Mesendoderm (in vitro differentiated cells): ENCODE measurements at regions not wholly inside any gene's neighbourhood (a gene's known extent, or its start where the extent isn't known, plus 50 kb on each side); places are given as distances from the start of the nearest gene placed in this dataset.

Experiments used
- DNase-seq: peaks from one replicate; pipeline ENCODE4 v3.0.0; 2013
- H2AK5ac ChIP-seq: 2 replicates; pipeline ENCODE4 v1.6.1; 2013; ENCODE audit warnings: low read length, inconsistent platforms
- H2BK120ac ChIP-seq: 2 replicates; pipeline ENCODE4 v1.6.1; 2013; ENCODE audit warnings: low read depth, mild to moderate bottlenecking, low read length, moderate library complexity, mixed read lengths
- H2BK15ac ChIP-seq: replicated peaks from 2 replicates; pipeline ENCODE4 v1.6.1; 2013; ENCODE audit warnings: low read depth, mild to moderate bottlenecking, moderate library complexity
- H2BK5ac ChIP-seq: 2 replicates; pipeline ENCODE4 v1.6.1; 2013; ENCODE audit warnings: low read length, inconsistent platforms
- H3K18ac ChIP-seq: 2 replicates; pipeline ENCODE4 v1.6.1; 2013; ENCODE audit warnings: mild to moderate bottlenecking, low read length, mixed read lengths
- H3K23ac ChIP-seq: one replicate; pipeline ENCODE4 v1.6.1; 2013; ENCODE audit warnings: low read length
- H3K27ac ChIP-seq: 2 replicates; pipeline ENCODE4 v1.5.1; 2013; ENCODE audit warnings: low read depth, mild to moderate bottlenecking, inconsistent platforms, low read length, moderate library complexity
- H3K27me3 ChIP-seq: 2 replicates; pipeline ENCODE4 v1.6.1; 2013; ENCODE audit warnings: low read length, control low read depth, mild to moderate bottlenecking, inconsistent platforms; ENCODE audit not compliant: insufficient read depth, poor library complexity
- H3K36me3 ChIP-seq: 2 replicates; pipeline ENCODE4 v1.6.1; 2013; ENCODE audit warnings: low read length, inconsistent platforms; ENCODE audit not compliant: control insufficient read depth, insufficient read depth
- H3K4ac ChIP-seq: one replicate; pipeline ENCODE4 v1.6.1; 2013; ENCODE audit warnings: low read depth, mild to moderate bottlenecking, low read length, moderate library complexity
- H3K4me1 ChIP-seq: 2 replicates; pipeline ENCODE4 v1.6.1; 2013; ENCODE audit warnings: low read depth, low read length, inconsistent platforms; ENCODE audit not compliant: control insufficient read depth
- H3K4me2 ChIP-seq: 2 replicates; pipeline ENCODE4 v1.6.1; 2013; ENCODE audit warnings: low read length
- H3K4me3 ChIP-seq: 2 replicates; pipeline ENCODE4 v1.5.1; 2013; ENCODE audit warnings: mild to moderate bottlenecking, low read length
- H3K56ac ChIP-seq: one replicate; pipeline ENCODE4 v1.6.1; 2013; ENCODE audit warnings: low read length
- H3K79me1 ChIP-seq: 2 replicates; pipeline ENCODE4 v1.6.1; 2013; ENCODE audit warnings: low read length, inconsistent platforms
- H3K79me2 ChIP-seq: 2 replicates; pipeline ENCODE4 v1.6.1; 2013; ENCODE audit warnings: mild to moderate bottlenecking, low read length; ENCODE audit not compliant: control insufficient read depth, insufficient read depth
- H3K9ac ChIP-seq: 2 replicates; pipeline ENCODE4 v1.6.1; 2013; ENCODE audit warnings: low read length, inconsistent platforms
- H4K5ac ChIP-seq: one replicate; pipeline ENCODE4 v1.6.1; 2013; ENCODE audit warnings: low read length
- H4K8ac ChIP-seq: one replicate; pipeline ENCODE4 v1.6.1; 2013; ENCODE audit warnings: low read depth, mild to moderate bottlenecking, control low read depth, low read length, moderate library complexity
- WGBS: extraction: QIAGEN DNeasy Blood & Tissue Kit; methylation state at CpG from one replicate; pipeline ENCODE4 v1.1.7; 2013; ENCODE audit warnings: low lambda C conversion rate, missing lambda C conversion rate; ENCODE audit not compliant: insufficient coverage; ENCODE audit errors: extremely low coverage; 5-methylcytosine and 5-hydroxymethylcytosine counted together

DNA sequence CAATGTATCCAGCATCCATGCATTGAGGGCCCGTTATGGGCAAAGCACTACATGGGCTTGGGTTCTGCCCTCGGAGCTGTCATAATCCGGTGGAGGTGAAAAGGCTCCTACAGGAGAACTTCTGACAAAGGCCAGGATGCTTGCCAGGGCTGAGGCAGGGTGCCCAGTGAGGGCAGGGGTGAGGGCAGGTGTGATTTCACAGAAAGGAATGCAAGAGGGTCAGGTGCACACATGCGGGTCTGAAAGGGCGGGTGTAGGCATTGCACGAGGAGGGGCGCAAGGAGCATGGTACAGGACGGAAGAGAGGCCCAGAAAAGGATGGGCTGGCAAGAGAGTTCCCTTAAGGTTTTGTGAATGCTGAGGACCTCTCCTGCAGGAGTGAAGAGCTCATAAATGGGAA is 348.0 kb downstream of the BTBD3 start:
- Histone ChIP-seq H3K79me1 (no peaks in the 10 kb centered on the region), H3K4me3 (no peak overlapping the region), H2BK15ac (no peak overlapping the region), H2AK5ac (no peak overlapping the region), H3K4me2 (no peak overlapping the region), H3K18ac (no peak overlapping the region), H3K27me3 (no peaks in the 10 kb centered on the region), H3K27ac (no peak overlapping the region), H3K56ac (no peak overlapping the region), H4K8ac (no peak overlapping the region), H2BK120ac (no peak overlapping the region), H3K36me3 (no peaks in the 10 kb centered on the region), H2BK5ac (no peak overlapping the region), H4K5ac (no peak overlapping the region), H3K4me1 (no peaks in the 10 kb centered on the region), H3K4ac (no peak overlapping the region), H3K23ac (no peak overlapping the region), H3K79me2 (no peaks in the 10 kb centered on the region), H3K9ac (no peak overlapping the region)
- no peak for DNase-seq
- WGBS, result no CpG with 5 or more reads among the region's 8 CpGs

- Histone ChIP-seq H3K4me2 (no peak overlapping the region), H2AK5ac (no peak overlapping the region), H4K8ac (no peak overlapping the region), H3K27ac (no peak overlapping the region), H3K23ac (no peak overlapping the region), H3K27me3 (no peaks in the 10 kb centered on the region), H3K36me3 (no peaks in the 10 kb centered on the region), H3K79me1 (no peaks in the 10 kb centered on the region), H4K5ac (no peak overlapping the region), H3K9ac (no peak overlapping the region), H3K4ac (no peak overlapping the region), H3K56ac (no peak overlapping the region), H3K79me2 (no peaks in the 10 kb centered on the region), H3K18ac (no peak overlapping the region), H2BK5ac (no peak overlapping the region), H3K4me1 (no peaks in the 10 kb centered on the region), H2BK15ac (no peak overlapping the region), H2BK120ac (no peak overlapping the region), H3K4me3 (no peak overlapping the region)
- no peak for DNase-seq
- no CpG with 5 or more reads among the region's 6 CpGs for WGBS
Measured at GRCh38 chr20:12269579-12269978, 351.9 kb downstream of the BTBD3 start.

- Histone ChIP-seq H3K36me3 (no peaks in the 10 kb centered on the region), H3K56ac (no peak overlapping the region), H2AK5ac (no peak overlapping the region), H3K4me2 (no peak overlapping the region), H4K8ac (no peak overlapping the region), H3K23ac (no peak overlapping the region), H4K5ac (no peak overlapping the region), H3K9ac (no peak overlapping the region), H2BK120ac (no peak overlapping the region), H2BK5ac (no peak overlapping the region), H3K4ac (no peak overlapping the region), H3K27ac (no peak overlapping the region), H3K79me2 (no peaks in the 10 kb centered on the region), H3K27me3 (no peaks in the 10 kb centered on the region), H3K79me1 (no peaks in the 10 kb centered on the region), H3K18ac (no peak overlapping the region), H3K4me3 (no peak overlapping the region), H3K4me1 (no peaks in the 10 kb centered on the region), H2BK15ac (no peak overlapping the region)
- no CpG with 5 or more reads among the region's 4 CpGs for WGBS
- peak; percentile 27 for DNase-seq
Measured at GRCh38 chr20:12270863-12271262, 353.2 kb downstream of the BTBD3 start.

DNA sequence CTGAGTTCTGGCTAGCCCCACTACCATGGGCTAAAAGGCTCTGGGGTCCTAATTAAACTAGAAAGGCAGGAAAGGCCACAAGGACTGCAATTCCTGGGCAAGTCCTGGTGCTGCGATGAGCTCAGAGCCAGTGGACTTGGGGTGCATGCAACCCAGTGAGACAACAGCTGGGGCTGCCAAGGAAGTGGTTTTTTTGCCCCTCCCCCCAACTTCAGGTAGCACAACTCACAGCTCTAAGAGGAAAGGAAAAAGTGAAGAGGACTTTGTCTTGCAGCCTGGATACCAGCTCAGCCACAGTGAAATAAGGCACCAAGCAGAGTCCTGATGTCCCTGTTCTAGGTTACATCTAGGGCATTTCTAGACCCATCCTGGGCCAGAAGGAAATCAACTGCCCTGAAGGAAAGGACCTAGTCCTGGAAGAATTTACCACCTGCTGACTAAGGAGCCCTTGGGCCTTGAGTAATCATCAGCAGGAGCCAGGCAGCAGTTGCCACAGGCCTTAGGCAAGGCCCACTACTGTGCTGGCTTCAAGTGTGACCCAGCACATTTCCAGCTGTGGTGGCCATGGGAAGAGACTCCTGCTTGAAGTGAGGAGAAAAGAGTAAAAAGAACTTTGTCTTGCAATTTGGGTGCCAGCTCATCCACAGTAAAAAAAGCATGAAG is 358.4 kb downstream of the BTBD3 start:
- Histone ChIP-seq H2AK5ac (no peak overlapping the region), H3K4ac (no peak overlapping the region), H3K4me2 (no peak overlapping the region), H3K4me1 (no peaks in the 10 kb centered on the region), H4K8ac (no peak overlapping the region), H3K79me2 (no peaks in the 10 kb centered on the region), H2BK120ac (no peak overlapping the region), H3K36me3 (no peaks in the 10 kb centered on the region), H3K9ac (no peak overlapping the region), H2BK15ac (no peak overlapping the region), H3K27me3 (no peaks in the 10 kb centered on the region), H4K5ac (no peak overlapping the region), H3K4me3 (no peak overlapping the region), H3K56ac (no peak overlapping the region), H3K23ac (no peak overlapping the region), H3K18ac (no peak overlapping the region), H3K79me1 (no peaks in the 10 kb centered on the region), H2BK5ac (no peak overlapping the region), H3K27ac (no peak overlapping the region)
- peak; percentile 21 for DNase-seq
- WGBS, result no CpG with 5 or more reads among the region's 1 CpG

GRCh38 chr20:12287575-12287974 is 369.9 kb downstream of the BTBD3 start:
- Histone ChIP-seq H3K18ac (no peak overlapping the region), H2BK120ac (no peak overlapping the region), H2BK5ac (no peak overlapping the region), H3K27ac (no peak overlapping the region), H3K79me2 (no peaks in the 10 kb centered on the region), H3K79me1 (no peaks in the 10 kb centered on the region), H3K27me3 (no peaks in the 10 kb centered on the region), H3K36me3 (no peaks in the 10 kb centered on the region), H3K4me1 (no peaks in the 10 kb centered on the region), H3K9ac (no peak overlapping the region), H4K5ac (no peak overlapping the region), H4K8ac (no peak overlapping the region), H3K4ac (no peak overlapping the region), H2AK5ac (no peak overlapping the region), H2BK15ac (no peak overlapping the region), H3K23ac (no peak overlapping the region), H3K56ac (no peak overlapping the region), H3K4me2 (no peak overlapping the region), H3K4me3 (no peak overlapping the region)
- DNase-seq, result peak; percentile 71
- no CpG with 5 or more reads among the region's 2 CpGs for WGBS

- no peak overlapping the region for H3K4ac ChIP-seq
- H3K4me2 ChIP-seq, result no peak overlapping the region
- H3K79me1 ChIP-seq, result no peaks in the 10 kb centered on the region
- H3K4me1 ChIP-seq, result no peaks in the 10 kb centered on the region
- no peaks in the 10 kb centered on the region for H3K36me3 ChIP-seq
- no peak overlapping the region for H2BK5ac ChIP-seq
- DNase-seq, result no peak
- no peaks in the 10 kb centered on the region for H3K79me2 ChIP-seq
- no peak overlapping the region for H3K18ac ChIP-seq
- H3K27me3 ChIP-seq, result no peaks in the 10 kb centered on the region
- H3K4me3 ChIP-seq, result no peak overlapping the region
- no peak overlapping the region for H3K27ac ChIP-seq
- no CpG with 5 or more reads among the region's 4 CpGs for whole genome bisulfite sequencing
- no peak overlapping the region for H2BK15ac ChIP-seq
- H2BK120ac ChIP-seq, result no peak overlapping the region
- no peak overlapping the region for H3K9ac ChIP-seq
- no peak overlapping the region for H2AK5ac ChIP-seq
- H4K8ac ChIP-seq, result no peak overlapping the region
- no peak overlapping the region for H3K56ac ChIP-seq
- H3K23ac ChIP-seq, result no peak overlapping the region
- no peak overlapping the region for H4K5ac ChIP-seq
Measured at GRCh38 chr20:12289465-12289864, 371.8 kb downstream of the BTBD3 start.
